ENCODE measurements at regions not wholly inside any gene's neighbourhood (a gene's known extent, or its start where the extent isn't known, plus 50 kb on each side); places are given as distances from the start of the nearest gene placed in this dataset.

DNA sequence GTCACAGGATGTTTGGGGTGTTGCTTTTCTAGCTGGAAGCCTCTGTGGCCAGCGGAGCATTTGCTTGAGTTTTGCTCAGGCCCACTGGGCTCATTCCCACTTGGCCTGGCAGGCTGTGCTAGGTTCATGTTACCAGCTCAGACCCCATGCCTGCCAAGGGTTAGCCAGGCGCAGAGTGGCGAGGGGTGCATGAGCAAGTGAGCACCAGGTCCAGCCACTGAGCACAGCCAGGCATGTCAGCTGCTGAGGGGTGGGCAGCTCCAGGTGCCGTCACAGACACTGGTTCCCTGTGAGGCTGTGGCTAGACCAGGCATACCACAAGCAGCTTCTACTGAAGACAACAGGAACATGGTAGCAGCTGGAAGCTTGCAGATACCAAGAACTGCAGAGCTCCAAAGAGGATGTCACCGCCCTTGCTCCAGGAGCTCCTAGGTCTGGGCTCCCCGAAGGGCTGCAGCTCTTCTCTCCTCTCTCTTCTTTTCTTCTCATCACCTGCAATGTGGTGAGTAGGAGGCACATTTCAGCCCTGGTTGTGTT lies 52.0 kb upstream of the CYYR1 start:
- TF ChIP-seq, protein P1, sequence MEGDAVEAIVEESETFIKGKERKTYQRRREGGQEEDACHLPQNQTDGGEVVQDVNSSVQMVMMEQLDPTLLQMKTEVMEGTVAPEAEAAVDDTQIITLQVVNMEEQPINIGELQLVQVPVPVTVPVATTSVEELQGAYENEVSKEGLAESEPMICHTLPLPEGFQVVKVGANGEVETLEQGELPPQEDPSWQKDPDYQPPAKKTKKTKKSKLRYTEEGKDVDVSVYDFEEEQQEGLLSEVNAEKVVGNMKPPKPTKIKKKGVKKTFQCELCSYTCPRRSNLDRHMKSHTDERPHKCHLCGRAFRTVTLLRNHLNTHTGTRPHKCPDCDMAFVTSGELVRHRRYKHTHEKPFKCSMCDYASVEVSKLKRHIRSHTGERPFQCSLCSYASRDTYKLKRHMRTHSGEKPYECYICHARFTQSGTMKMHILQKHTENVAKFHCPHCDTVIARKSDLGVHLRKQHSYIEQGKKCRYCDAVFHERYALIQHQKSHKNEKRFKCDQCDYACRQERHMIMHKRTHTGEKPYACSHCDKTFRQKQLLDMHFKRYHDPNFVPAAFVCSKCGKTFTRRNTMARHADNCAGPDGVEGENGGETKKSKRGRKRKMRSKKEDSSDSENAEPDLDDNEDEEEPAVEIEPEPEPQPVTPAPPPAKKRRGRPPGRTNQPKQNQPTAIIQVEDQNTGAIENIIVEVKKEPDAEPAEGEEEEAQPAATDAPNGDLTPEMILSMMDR (IDR thresholded peaks at IDR 0.05), result no peak
- TF ChIP-seq POLR2A (IDR thresholded peaks at IDR 0.05), result no peak

Data from right lobe of liver (tissue), 4 donors.